GM21576 (cell line): ENCODE measurements at regions not wholly inside any gene's neighbourhood (a gene's known extent, or its start where the extent isn't known, plus 50 kb on each side); places are given as distances from the start of the nearest gene placed in this dataset.

Source experiments
- ATAC-seq: cut with Tn5 transposase; IDR thresholded peaks from one replicate; pipeline ENCODE4 v1.9.1; 2021; ENCODE audit warnings: mild to moderate bottlenecking, moderate library complexity; ENCODE audit not compliant: unreplicated experiment

- no peak for ATAC-seq
Measured at GRCh38 chr6:105598264-105598663, 195.4 kb upstream of the PREP start.

- ATAC-seq, result no peak
Measured at GRCh38 chr6:105596284-105596755, 193.4 kb upstream of the PREP start.

- no peak for ATAC-seq
Measured at GRCh38 chr6:105595829-105596228, 192.9 kb upstream of the PREP start.

- no peak for ATAC-seq
Measured at GRCh38 chr6:105594821-105595220, 191.9 kb upstream of the PREP start.

GRCh38 chr6:105593805-105594671 is 191.2 kb upstream of the PREP start:
- no peak for ATAC-seq

GRCh38 chr6:105593056-105593690 is 190.3 kb upstream of the PREP start:
- no peak for ATAC-seq

- ATAC-seq, result no peak
Measured at GRCh38 chr6:105592329-105592728, 189.4 kb upstream of the PREP start.

GRCh38 chr6:105591053-105591452 is 188.2 kb upstream of the PREP start:
- peak; percentile 96 for ATAC-seq

- no peak for ATAC-seq
Measured at GRCh38 chr6:105588123-105588710, 185.3 kb upstream of the PREP start.

GRCh38 chr6:105587349-105588122 is 184.7 kb upstream of the PREP start:
- no peak for ATAC-seq

- ATAC-seq, result no peak
Measured at GRCh38 chr6:105578179-105578707, 175.4 kb upstream of the PREP start.

- no peak for ATAC-seq
Measured at GRCh38 chr6:105573556-105573955, 170.7 kb upstream of the PREP start.

- ATAC-seq, result no peak
Measured at GRCh38 chr6:105573138-105573537, 170.3 kb upstream of the PREP start.

- ATAC-seq, result no peak
Measured at GRCh38 chr6:105570416-105570815, 167.5 kb upstream of the PREP start.

GRCh38 chr6:105569706-105570105 is 166.8 kb upstream of the PREP start:
- ATAC-seq, result no peak

- ATAC-seq, result no peak
Measured at GRCh38 chr6:105568751-105569150, 165.9 kb upstream of the PREP start.

GRCh38 chr6:105568142-105568541 is 165.3 kb upstream of the PREP start:
- no peak for ATAC-seq

GRCh38 chr6:105567140-105567539 is 164.3 kb upstream of the PREP start:
- no peak for ATAC-seq

- ATAC-seq, result no peak
Measured at GRCh38 chr6:105566503-105566902, 163.6 kb upstream of the PREP start.

GRCh38 chr6:105564121-105564902 is 161.4 kb upstream of the PREP start:
- no peak for ATAC-seq
